GM23338 (cell line): ENCODE measurements at regions not wholly inside any gene's neighbourhood (a gene's known extent, or its start where the extent isn't known, plus 50 kb on each side); places are given as distances from the start of the nearest gene placed in this dataset.

ENCODE experiments used
- CREB1 ChIP-seq: fragments of 250-450 bp; sonication (Bioruptor Pico); IDR thresholded peaks from 2 replicates; pipeline ENCODE4 v1.5.0; 2020; ENCODE audit warnings: low read depth, mild to moderate bottlenecking, moderate library complexity
- CTCF ChIP-seq, 2 experiments: fragments of 200-600 bp in 1 of 2; sonication (generic) in 1 of 2; conservative IDR thresholded peaks; 2 replicates each; pipeline versions ENCODE4 v1.5.1 to v1.6.1; 2016 to 2017; ENCODE audit warnings: antibody characterized with exemption in 2 of 2, low read depth in 2 of 2, mild to moderate bottlenecking in 2 of 2, moderate library complexity in 1 of 2
- EZH2 ChIP-seq: fragments of 200-600 bp; sonication (generic); IDR thresholded peaks from one replicate; pipeline ENCODE4 v1.8.0; 2017; ENCODE audit warnings: antibody characterized with exemption, mild to moderate bottlenecking, low read depth; ENCODE audit not compliant: unreplicated experiment
- JUNB ChIP-seq: IDR thresholded peaks from one replicate; pipeline ENCODE4 v1.6.1; 2016; ENCODE audit warnings: antibody characterized with exemption; ENCODE audit not compliant: unreplicated experiment
- NANOG ChIP-seq: IDR thresholded peaks from 2 replicates; pipeline ENCODE4 v1.6.1; 2016; ENCODE audit warnings: antibody characterized with exemption, borderline replicate concordance
- POLR2AphosphoS5 ChIP-seq: IDR thresholded peaks from 2 replicates; pipeline ENCODE4 v1.6.1; 2016; ENCODE audit warnings: antibody characterized with exemption, low read depth
- REST ChIP-seq: IDR thresholded peaks from one replicate; pipeline ENCODE4 v1.6.1; 2018; ENCODE audit warnings: antibody characterized with exemption; ENCODE audit not compliant: unreplicated experiment
- ZNF331 ChIP-seq: fragments of 250-450 bp; sonication (Bioruptor Pico); IDR thresholded peaks from 2 replicates; pipeline ENCODE4 v1.5.0; 2020; ENCODE audit warnings: low read depth, mild to moderate bottlenecking, moderate library complexity
- ZNF462 ChIP-seq: fragments of 250-450 bp; sonication (Bioruptor Pico); IDR thresholded peaks from 2 replicates; pipeline ENCODE4 v1.5.0; 2020; ENCODE audit warnings: mild to moderate bottlenecking, moderate library complexity

GRCh38 chr11:23543651-23544222 lies 683.5 kb upstream of the CCDC179 start (continued):
- TF ChIP-seq ZNF462 (no peak), JUNB (no peak), EZH2 (no peak), CTCF (conservative IDR thresholded peaks at IDR 0.05; ENCODE audit: low read depth in 2 of 2) (no peak), ZNF331 (CRISPR knock-in tag) (no peak), REST (no peak), CREB1 (CRISPR knock-in tag) (no peak), POLR2AphosphoS5 (no peak), NANOG (no peak)
